ENCODE measurements at regions not wholly inside any gene's neighbourhood (a gene's known extent, or its start where the extent isn't known, plus 50 kb on each side); places are given as distances from the start of the nearest gene placed in this dataset.
A peak's percentile ranks its signal among the peaks of the same experiment; 100 is the strongest.

DNA sequence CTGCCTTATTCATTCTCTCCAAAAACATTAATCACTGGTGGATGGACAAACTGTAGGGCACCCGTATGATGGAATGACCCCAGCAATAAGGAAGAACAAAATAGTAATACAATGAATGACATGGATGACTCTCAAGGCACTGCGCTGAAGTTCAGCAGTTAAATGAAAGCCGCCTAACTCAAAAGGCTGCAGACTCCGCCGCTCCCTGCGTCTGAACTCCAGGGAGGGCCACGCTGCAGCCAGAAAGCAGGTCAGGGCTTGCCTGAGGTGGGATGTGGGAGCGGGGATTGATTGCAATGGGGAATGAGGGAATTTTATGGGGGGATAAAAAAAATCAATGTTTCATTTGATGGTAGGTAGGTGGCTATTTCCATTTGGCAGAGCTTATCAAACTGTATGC lies 86.5 kb upstream of the LAPTM4A start:
- intact Hi-C loops (cut with DNase I) = loop anchor here (5.0 to 10.0 kb wide), 2 partner anchors 84 to 507 kb away; no protein-coding TSS in a partner anchor
- Histone ChIP-seq H3K9me3 (no peaks in the 10 kb centered on the region), H3K4me1 (peaks cover 0 to 12% of the 10 kb centered on the region in 2 donors), H3K4me3 (replicated peaks in 1 of 3) (no peak overlapping the region), H3K36me3 (no peaks in the 10 kb centered on the region), H3K27ac (no peak overlapping the region), H3K27me3 (no peaks in the 10 kb centered on the region)
- no peak for DNase-seq
- TF ChIP-seq, protein P1, sequence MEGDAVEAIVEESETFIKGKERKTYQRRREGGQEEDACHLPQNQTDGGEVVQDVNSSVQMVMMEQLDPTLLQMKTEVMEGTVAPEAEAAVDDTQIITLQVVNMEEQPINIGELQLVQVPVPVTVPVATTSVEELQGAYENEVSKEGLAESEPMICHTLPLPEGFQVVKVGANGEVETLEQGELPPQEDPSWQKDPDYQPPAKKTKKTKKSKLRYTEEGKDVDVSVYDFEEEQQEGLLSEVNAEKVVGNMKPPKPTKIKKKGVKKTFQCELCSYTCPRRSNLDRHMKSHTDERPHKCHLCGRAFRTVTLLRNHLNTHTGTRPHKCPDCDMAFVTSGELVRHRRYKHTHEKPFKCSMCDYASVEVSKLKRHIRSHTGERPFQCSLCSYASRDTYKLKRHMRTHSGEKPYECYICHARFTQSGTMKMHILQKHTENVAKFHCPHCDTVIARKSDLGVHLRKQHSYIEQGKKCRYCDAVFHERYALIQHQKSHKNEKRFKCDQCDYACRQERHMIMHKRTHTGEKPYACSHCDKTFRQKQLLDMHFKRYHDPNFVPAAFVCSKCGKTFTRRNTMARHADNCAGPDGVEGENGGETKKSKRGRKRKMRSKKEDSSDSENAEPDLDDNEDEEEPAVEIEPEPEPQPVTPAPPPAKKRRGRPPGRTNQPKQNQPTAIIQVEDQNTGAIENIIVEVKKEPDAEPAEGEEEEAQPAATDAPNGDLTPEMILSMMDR (IDR thresholded peaks at IDR 0.05) = no peak
- TF ChIP-seq POLR2A (IDR thresholded peaks at IDR 0.05) = no peak
- 96% methylated on average over 8 of the region's 8 CpGs for WGBS, 2 donors

DNA sequence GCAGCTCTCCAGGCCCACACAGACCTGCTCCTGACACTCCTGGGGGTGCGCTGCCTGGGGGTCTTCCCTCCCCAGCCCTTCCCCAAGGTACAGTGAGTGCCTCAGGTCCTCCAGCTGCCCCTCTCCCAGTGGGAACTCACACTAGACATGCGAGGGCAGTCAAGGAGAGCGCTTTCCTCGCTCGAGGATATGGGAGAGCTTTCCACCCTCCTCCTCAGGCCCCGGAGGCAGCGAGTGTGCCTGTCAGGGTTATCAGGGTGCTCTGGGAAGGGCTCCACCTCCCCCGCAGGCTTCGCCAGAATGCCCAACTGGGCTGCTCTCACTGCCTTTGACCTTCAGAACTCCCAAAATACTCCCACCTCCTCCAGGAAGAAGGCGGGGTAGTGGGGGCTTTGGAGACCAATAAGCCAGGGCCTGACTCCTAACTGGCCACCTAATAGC lies 85.7 kb upstream of the LAPTM4A start:
- Histone ChIP-seq H3K27me3 (no peaks in the 10 kb centered on the region), H3K36me3 (no peaks in the 10 kb centered on the region), H3K4me3 (replicated peaks in 1 of 3) (no peak overlapping the region), H3K4me1 (peaks cover 0 to 12% of the 10 kb centered on the region in 2 donors), H3K27ac (peak overlapping the region in 1 of 3 donors; percentile 32), H3K9me3 (no peaks in the 10 kb centered on the region)
- DNase-seq = peak; percentile 76 to 79
- intact Hi-C loops (cut with DNase I) = loop anchor here (5.0 to 10.0 kb wide), 2 partner anchors 85 to 508 kb away; no protein-coding TSS in a partner anchor
- WGBS, 2 donors = 41 to 63% methylated on average over 8 to 9 of the region's 10 CpGs
- TF ChIP-seq, protein P1 (IDR thresholded peaks at IDR 0.05) = no peak
- TF ChIP-seq POLR2A (IDR thresholded peaks at IDR 0.05) = no peak

DNA sequence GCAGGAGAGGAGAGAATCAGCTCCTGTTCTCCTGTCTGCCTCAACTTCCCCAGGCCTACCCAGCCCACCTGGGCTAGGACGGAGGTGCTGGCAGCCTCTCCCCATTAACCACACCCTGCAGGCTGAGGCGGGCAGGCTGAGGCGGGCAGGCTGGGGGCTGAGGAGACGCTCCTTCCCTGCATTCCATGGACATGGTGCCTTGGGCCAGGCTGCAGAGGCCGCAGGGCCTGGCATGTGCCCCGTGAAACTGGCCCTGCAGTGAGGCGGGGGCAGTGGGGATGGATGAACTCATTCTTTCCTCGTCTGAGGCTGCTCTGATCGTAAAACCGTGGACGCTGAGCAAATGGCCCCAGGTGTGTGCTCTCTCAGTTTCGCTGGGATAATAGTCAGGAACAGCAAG lies 84.7 kb upstream of the LAPTM4A start:
- Histone ChIP-seq H3K4me1 (peaks cover 0 to 3% of the 10 kb centered on the region in 2 donors), H3K27ac (peak overlapping the region in 2 of 3 donors; percentile 36 to 49), H3K9me3 (no peaks in the 10 kb centered on the region), H3K27me3 (no peaks in the 10 kb centered on the region), H3K36me3 (no peaks in the 10 kb centered on the region), H3K4me3 (replicated peaks in 1 of 3) (no peak overlapping the region)
- 83 to 91% methylated on average over 11 of the region's 12 CpGs for WGBS, 2 donors
- TF ChIP-seq, protein P1 (IDR thresholded peaks at IDR 0.05) = no peak
- TF ChIP-seq POLR2A (IDR thresholded peaks at IDR 0.05) = no peak
- DNase-seq = no peak
- intact Hi-C loops (cut with DNase I) = loop anchor here (5.0 to 10.0 kb wide), 2 partner anchors 86 to 509 kb away; no protein-coding TSS in a partner anchor

DNA sequence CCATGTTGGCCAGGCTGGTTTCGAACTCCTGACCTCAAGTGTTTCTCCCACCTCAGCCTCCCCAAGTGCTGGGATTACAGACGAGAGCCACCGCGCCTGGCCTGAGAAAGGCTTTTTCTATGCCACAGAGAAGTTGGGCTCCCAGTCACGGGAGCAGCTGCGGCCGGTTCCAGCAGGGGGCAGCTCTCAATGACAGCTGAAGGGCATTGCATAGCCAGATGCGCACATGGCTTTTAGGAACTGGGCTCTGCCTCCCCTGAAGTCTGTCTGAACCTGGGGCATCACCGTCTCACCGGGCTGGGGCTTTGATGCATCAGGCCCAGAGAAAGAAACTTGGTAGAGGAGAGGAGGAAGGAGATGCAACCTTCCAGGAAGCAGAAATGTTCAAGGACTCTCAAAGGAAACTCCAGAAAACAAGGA lies 84.2 kb upstream of the LAPTM4A start:
- H3K9me3 ChIP-seq = no peaks in the 10 kb centered on the region
- H3K27me3 ChIP-seq = no peaks in the 10 kb centered on the region
- 13 to 21% methylated on average over 9 to 10 of the region's 10 CpGs for WGBS, 2 donors
- intact Hi-C loops (cut with DNase I) = loop anchor here (5.0 to 10.0 kb wide), 2 partner anchors 87 to 509 kb away; no protein-coding TSS in a partner anchor
- no peak overlapping the region for H3K4me3 ChIP-seq (replicated peaks in 1 of 3)
- no peaks in the 10 kb centered on the region for H3K36me3 ChIP-seq
- TF ChIP-seq POLR2A (IDR thresholded peaks at IDR 0.05) = no peak
- TF ChIP-seq, protein P1 (IDR thresholded peaks at IDR 0.05) = peak; percentile 27 to 96 (median 84)
- no peaks in the 10 kb centered on the region for H3K4me1 ChIP-seq
- H3K27ac ChIP-seq = peak overlapping the region; percentile 26 to 49 (median 36)
- DNase-seq = peak; percentile 85 to 89

DNA sequence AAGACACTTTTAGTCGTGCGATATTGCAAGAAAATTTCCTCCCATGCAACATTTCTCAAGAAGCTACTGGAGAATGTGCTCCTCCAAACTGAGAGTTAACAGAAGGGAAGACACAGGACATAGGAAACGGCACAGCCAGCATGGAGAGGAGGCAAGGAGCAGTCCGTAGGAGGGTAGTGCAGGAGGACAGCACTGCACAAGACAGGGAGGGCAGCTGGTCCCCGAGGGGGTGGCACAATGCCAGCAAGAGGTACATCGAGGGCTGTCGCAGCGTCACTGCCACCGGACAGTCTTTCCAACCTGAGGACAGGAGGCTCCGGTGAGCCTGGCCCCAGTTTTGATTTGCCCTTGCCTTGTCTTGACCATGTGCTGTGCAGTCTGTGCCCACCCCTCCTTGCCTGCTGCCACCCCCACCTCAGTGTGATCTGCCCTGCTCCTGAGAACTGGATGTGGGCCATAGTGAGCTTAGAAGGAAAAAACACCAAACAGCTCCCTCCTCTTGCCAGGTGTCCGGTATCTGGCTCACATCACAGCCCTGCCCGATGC lies 81.6 kb upstream of the LAPTM4A start:
- H3K9me3 ChIP-seq = no peaks in the 10 kb centered on the region
- DNase-seq = no peak
- TF ChIP-seq, protein P1 (IDR thresholded peaks at IDR 0.05) = no peak
- TF ChIP-seq POLR2A (IDR thresholded peaks at IDR 0.05) = no peak
- no peaks in the 10 kb centered on the region for H3K36me3 ChIP-seq
- H3K27me3 ChIP-seq = no peaks in the 10 kb centered on the region
- 66 to 72% methylated on average over 12 of the region's 12 CpGs for WGBS, 2 donors
- H3K27ac ChIP-seq = no peak overlapping the region
- intact Hi-C loops (cut with DNase I) = loop anchor here (10.0 kb wide), 1 partner anchor 512 kb away; no protein-coding TSS in a partner anchor
- no peaks in the 10 kb centered on the region for H3K4me1 ChIP-seq
- H3K4me3 ChIP-seq (replicated peaks in 1 of 3) = no peak overlapping the region
